ENCODE measurements at regions not wholly inside any gene's neighbourhood (a gene's known extent, or its start where the extent isn't known, plus 50 kb on each side); places are given as distances from the start of the nearest gene placed in this dataset.

DNA sequence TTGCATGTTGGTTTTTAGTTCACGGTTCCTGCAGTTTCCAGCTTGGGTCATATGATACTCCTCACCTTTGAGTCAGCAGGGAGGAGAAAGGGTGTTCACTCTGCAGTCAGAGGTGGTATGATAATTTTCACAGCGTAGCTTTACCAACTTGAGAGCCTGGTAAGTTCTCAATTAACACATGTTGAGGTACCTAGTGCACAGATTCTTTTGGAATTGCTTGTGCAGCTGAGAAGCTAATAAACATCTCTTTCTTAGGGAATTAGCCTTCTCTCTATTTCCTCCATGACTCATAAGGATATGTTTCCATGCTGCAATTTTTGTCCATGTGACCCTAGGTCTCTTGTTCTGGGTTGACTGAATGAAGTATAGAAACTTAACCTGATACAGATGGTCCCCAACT lies 166.6 kb downstream of the KIF20B start:
- no peak for TF ChIP-seq EZH2 (optimal IDR thresholded peaks at IDR 0.05; ENCODE audit: low read depth, low read length)
- TF ChIP-seq CTCF (IDR thresholded peaks at IDR 0.05; ENCODE audit: low read length) = no peak

Data from MM.1S (cell line).